HG02973 (cell line): ENCODE measurements at regions not wholly inside any gene's neighbourhood (a gene's known extent, or its start where the extent isn't known, plus 50 kb on each side); places are given as distances from the start of the nearest gene placed in this dataset.

Experiments
- ATAC-seq: cut with Tn5 transposase; IDR thresholded peaks from one replicate; pipeline ENCODE4 v1.9.1; 2021; ENCODE audit warnings: moderate library complexity; ENCODE audit not compliant: unreplicated experiment

DNA sequence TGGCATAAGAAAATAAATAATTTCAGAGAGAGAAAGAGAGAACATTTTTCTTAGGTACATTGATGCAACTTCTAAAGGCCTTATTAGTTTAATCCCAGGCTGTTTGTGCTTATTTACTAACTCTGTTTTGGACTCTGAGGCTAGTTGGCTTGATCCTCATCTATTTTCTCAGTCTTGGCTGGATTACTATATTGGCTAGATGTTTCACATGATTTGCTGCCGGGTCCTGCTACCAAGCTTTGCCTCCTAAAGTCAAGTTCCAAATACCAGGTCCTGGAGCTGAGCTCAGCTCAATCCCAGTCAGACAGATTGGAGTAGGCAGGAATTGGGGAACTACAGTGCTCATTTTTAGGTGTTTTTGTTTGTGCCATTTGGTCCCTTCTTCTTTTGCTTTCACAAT, 340.8 kb downstream of the BCAT1 start:
- ATAC-seq = no peak

DNA sequence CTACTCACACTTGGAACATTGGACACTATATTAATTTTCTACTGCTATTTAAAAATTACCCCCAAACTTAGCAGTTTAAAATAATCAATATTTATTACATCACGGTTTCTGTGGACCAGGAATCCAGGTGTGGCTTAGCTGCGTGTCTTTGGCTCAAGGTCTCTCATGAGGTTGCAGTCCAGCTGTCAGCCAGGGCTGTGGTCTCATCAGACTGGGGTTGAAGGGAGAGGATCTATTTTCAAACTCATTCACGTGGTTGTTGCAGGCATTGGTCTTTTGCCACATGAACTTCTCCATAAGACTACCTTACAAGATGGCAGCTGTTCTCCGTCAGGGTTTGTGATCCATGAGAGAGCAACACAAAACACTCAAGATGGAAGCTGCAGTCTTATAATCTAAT, 343.0 kb downstream of the BCAT1 start:
- no peak for ATAC-seq

DNA sequence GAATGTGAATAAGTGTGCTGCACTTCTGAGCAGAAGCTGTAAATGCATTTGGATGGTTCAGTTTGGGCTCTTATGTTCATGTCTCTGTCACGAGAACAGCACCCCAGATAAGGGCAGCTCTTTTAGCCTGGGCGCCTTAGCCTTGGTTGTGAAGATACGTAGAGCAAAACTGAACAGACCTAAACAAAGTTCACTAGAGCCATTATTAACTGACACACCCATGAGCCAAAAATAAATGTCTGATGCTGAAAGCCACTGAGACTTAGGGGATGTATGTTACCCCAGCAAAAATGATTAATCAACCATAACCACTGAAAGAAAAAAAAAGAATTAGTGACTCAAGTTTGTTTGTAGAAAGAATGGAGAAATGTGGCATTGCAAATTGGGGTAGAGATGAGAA, 343.4 kb downstream of the BCAT1 start:
- no peak for ATAC-seq

DNA sequence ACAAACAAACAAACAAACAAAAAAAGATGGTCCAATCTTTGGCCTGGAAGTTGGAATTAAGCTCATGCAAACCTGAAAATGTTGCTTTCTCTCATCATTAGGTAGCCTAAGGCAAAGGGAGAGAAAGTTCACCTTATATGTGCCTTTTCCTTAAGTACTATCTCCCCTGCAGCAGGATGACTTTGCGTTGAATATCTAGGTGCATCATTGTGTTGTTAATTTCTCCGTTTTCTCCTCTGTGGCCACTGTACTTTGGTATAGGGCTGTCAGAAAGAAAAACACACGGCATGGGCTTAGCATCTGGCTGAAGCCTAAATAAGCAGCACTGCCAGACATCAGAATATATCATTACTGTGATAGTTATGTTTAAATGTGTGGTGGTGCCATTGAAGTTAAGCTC, 345.5 kb downstream of the BCAT1 start:
- ATAC-seq = no peak

DNA sequence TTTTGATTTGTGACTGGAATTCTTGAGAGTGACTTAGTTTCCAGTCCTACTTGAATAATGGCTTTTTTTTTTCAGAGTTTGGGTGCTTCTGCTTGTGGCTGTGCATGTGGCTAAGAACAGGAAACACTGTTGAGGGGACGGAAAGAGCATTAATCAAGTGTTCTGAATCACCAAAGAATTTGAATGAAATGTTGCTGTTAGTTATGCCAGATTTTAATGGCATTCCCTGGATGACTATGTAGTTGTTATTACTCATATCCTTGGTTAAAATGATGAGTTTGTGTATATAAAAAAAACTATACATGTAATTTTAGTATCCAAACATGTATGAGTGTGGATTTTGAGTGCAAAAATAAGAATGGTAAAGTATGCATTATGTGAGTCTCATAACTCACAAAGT, 347.9 kb downstream of the BCAT1 start:
- no peak for ATAC-seq

DNA sequence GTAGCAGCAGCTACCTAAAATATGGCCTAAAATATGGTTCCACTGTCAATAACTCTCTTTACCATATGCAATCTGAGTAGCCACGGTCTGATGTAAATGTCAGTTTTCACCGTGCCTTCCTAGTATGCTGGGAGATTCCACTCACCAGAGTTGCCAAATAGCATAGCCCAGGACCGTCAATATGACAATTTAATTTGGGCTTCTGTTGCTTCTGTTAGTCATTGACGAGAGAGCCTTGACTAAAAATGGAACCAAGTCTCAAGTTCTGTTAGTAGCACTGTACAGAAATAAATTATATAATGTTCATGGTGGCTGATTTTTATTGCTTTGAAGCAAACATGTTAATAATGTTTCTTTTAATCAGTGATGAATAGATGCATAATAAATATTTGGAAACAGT, 348.4 kb downstream of the BCAT1 start:
- no peak for ATAC-seq

DNA sequence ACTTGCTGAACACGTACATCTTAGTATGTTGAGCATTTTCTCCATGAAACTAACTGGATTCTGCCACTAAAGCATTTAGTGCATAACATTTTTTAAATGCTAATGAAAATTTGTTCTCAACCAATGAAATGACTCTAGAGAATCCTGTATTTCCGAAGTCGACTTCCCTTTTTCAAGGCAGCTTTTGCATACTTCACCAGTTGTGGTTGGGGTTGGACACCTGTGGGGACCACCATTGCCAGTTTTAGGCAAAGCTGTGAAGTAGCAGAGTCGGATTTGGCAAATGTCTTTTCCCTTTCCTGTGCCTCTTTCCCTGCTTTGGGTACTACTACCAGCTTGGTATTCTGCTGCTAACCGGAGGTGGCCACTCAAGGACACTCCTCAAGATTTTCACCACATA, 349.2 kb downstream of the BCAT1 start:
- ATAC-seq = no peak

DNA sequence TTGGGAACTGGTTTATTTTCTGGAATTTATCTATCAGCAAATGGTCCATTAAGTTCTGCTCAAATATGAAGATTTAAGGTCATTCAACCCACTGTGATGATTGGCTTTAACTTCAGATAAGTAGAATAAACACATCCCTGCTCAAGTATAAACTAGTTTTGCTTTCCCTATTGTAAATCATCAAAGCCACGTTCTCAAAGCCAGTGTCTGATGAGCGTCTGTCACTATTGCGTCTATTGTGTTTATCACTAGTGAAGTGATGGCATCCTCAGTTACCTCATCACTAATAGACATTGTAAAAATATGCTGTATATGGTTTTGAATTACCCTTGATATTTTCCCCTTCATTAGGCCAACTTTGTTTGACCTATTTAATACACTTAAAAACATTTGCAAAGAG, 351.3 kb downstream of the BCAT1 start:
- no peak for ATAC-seq

DNA sequence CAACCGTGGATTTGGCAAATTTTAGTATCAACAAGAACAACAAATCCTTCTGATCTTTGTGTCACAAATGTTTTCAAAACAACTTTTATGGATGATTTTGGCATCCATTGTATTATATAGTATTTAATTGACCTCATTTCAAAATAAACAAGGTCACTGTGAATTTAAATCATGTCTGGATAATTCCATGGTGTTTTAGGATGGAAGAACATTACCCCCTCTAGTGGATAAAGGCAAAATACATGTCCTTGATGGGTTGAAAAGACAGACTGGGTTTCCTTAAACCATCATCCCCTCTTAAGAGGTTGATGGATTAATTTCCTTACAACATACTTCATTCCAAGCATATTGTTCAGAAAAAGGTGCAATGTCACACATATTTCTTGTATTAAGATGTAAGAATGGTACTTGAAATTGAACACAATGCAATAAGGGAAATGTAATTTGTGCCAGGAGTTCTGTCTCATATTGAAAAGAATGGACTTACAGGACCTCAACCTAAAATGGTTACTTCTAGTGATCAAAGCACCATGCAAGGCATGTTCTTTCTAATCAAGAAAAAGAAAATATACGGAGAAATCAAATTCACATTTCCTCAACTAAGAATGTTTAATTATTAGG, 352.0 kb downstream of the BCAT1 start:
- ATAC-seq = no peak

DNA sequence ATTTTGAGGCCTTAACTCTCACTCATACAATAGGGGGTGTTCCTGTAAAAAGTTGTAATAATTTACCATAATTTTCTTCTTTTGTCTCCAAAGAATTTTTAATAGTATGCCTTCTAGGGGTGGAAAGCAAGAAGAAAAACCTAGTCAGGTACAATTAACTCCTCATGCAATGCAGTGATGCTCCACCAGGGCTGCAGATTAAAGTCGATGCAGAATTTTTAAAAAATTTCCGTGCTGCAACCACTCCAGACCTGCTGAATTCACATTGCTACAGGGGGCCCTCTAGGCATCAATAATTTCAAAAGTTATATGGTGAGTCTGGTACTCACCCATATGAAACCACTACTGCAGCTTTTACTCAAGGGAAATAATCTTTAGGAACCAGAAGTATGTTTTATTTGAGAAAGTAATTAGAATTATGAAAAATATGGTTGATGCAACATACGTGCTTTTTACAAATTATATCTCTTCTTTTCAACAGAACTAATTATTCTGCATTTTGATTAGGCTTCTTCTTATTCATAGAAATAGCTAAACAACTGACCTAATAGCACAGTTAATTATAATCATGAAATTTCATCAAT, 353.2 kb downstream of the BCAT1 start:
- ATAC-seq = no peak

DNA sequence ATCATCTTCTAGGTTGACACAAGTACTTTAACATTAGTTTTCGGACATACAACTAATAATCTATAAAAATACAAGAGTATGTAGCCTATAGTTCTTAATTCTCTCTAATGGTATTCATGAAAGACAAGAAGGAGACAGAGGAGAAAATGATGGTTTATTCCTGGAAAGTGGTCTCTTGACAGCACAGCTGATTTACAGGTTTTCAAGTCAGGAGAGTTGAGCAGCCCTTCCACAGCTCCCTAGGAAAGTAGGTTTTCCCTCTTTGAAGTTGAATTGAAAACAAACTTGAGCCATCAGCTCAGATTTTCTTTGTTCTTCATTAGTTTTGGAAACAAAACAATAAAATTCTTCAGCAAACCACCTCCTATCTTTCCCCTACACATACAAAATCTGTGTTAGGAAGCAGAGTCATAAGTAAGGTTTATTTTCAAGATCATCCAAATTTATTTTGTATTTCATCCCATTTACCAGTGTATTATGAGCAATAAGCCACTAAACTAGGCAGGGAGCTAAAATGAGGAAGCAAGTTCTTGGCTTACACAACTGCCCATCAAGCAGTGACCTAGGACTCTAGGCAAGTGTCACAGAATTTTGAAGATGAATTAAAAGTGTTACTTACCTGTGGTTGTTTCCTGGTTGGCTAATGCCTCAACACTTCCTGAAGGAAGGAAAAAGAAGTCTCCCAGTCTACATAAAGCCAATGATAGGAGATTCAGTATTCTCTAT, 357.0 kb downstream of the BCAT1 start:
- ATAC-seq = no peak

DNA sequence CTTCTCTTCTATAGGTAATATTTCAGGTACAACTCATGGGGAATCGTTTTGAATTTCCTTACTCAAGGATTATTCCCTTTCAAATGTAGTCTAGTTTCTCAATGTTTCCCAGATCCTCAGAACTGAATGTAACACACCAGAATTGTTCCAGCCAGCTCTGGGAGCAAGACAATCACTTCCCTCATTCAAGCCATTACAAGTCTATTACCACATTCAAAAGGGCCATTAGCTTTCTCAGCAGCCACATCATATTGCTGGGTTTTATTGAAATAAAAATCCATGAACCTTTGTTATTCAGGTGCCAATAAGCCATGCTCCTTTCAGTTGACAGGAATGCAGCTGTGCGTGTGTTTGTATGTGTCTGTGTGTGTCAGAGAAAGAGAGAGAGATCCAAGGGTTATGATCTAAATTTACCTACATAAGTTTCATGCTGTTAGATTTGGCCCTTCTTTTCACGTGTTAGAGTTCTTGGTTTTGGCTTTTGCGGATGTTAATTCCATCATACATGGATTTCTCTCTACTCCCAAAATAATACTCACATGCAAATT, 357.7 kb downstream of the BCAT1 start:
- ATAC-seq = no peak

DNA sequence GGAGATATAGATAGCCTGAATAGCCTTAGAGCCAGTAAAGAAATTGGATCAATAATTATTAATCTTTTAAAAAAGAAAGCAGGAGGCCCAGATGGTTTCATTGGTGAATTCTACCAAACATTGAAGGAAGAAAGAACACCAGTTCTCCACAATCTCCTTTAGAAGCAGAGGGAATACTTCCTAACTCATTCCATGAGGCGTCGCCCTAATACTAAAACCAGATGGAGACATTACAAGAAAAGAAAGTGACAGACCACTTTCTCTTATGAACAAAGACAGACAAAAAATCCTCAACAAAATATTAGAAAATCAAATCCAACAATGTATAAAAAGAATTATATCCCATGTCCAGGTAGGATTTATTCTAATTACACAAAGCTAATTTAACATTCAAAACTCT, 362.6 kb downstream of the BCAT1 start:
- no peak for ATAC-seq

DNA sequence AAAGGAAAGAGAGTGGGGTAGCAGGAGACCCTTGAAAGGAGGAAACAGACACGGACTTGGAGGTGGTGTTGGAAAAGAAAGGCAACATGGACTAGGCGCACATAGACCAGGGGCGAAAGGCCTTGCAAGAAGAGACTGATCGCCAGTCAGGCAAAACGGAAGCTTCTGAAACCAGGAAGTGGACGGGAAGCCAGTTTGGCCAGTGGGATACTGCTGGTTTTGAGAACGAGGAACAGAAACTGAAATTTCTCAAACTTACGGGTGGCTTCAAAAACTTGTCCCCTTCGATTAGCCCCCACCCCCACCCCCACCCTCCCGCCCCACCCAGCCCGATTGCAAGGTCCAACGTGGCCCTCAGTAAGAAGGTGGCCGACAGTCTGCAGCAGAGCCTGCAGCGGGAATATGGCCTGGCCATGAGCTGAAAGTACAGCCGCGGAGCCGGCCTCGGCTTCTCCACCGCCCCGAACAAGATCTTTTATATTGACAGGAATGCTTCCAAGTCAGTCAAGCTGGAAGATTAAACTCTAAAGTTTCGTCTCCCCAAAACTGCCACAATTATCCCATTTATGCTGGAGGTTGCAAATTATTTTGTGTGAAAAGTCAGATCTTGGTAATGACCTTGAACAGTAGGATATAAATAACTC, 364.7 kb downstream of the BCAT1 start:
- ATAC-seq = no peak

DNA sequence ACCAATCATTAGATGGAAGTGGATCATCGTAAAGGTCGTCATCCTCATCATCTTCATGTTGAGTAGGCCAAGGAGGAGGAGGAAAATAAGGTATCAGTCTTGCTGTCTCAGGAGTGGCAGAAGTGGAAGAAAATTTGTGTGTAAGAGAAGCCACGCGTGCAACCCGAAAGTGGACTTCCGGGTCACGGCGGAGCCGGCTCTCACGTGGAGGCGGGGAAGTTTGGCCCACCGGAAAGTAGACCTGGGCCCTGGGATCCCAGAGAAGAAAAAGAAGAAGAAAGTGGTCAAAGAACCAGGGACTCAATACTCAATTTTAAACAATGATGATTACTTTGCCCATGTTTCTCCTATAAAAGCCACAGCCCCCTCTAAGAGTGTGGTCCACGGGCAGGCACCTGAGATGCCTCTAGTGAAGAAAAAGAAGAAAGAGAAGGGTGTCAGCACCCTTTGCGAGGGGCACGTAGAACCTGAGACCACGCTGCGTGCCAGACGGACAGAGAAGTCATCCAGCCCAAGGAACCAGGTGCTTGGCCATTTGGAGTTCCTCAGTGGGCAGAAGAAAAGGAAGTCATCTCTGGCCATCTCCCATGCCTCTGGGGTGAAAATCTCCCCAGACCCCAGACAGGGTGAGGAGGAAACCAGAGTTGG, 365.8 kb downstream of the BCAT1 start:
- ATAC-seq = no peak

DNA sequence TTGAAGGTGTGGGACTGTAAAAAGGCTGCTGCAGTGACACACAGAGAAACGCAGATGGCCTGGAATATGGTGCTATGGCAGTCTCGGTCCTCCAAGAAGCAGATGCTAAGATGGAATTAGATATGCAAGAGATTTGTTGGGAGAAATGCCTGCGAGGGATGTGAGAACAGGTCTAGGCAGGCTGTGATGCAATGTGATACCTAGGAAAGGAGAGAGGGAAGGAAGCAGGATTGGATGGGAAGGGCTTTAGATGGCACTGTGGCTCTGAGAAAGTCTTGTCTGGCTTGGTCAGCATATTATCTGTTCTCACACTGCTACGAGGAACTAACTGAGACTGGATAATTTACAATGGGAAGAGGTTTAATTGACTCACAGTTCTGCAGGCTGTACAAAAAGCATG, 374.4 kb downstream of the BCAT1 start:
- ATAC-seq = no peak

DNA sequence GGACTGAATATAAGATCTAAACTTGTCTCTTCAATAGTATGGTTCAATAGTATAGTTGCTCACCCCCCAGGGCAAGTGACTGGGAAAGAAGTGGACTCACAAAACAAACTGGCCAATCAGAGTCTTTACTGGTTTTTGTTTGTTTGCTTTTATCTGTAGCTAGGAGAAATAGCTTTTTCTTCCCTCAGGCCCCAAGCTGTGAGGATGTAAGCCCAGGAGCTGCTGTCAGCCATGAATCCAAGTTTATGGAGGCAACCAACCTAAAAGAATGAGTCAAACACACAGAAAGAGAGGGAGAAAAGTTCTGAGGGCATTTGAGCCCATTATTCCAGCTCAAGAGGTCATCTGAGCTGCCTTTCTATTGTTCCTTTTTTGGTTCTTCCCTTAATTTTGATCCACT, 375.3 kb downstream of the BCAT1 start:
- no peak for ATAC-seq

DNA sequence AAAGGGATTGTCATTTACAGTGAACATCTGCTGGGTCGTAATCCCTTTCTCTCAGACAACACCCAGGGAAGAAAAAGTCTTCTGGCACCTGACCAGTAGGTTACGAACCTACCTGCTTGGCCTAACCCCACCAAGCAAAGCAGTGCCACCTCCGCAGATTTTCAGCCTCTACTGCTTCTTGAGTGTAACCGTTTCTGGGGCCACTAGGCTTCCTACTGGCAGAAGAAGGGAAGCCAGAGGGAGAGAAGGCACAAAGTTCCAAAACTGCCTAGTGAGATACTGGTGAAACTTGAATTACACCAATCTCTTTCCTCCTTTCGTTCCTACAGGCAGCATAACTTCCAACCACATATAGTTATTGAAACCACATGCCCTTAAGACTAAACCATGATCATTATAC, 383.6 kb downstream of the BCAT1 start:
- no peak for ATAC-seq

DNA sequence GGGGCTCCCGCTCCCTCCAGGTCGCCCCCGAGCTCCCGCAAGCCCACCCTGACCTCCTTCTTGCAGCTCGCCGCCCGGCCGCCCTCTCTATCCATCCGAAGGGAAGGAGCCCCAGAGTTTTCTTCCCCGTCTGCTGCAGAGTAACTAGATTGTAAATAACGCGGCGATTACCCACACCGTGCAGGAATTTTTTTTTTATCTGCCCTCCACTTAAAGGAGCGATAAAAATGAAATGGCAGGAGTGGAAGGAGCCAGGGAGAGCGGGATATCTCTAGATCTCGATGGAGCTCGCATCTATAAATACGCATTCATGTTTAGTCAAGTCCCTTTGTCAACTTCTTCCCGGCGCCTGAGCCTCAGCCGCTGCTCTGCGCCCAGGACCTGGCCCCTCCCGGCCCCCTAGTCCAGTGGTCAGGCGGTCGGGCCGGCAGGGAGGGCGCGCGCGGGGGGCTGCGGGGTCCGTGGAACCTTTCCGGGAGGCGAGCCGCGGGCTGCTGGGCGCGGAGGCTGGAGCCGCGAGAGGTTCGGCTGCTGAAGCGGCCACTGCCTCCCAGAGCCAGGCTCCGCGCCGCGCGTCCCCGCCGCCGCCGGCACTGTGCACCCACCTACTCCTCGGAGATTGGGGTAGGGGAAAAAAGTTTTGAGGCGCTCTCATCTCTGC, 386.0 kb downstream of the BCAT1 start:
- no peak for ATAC-seq

DNA sequence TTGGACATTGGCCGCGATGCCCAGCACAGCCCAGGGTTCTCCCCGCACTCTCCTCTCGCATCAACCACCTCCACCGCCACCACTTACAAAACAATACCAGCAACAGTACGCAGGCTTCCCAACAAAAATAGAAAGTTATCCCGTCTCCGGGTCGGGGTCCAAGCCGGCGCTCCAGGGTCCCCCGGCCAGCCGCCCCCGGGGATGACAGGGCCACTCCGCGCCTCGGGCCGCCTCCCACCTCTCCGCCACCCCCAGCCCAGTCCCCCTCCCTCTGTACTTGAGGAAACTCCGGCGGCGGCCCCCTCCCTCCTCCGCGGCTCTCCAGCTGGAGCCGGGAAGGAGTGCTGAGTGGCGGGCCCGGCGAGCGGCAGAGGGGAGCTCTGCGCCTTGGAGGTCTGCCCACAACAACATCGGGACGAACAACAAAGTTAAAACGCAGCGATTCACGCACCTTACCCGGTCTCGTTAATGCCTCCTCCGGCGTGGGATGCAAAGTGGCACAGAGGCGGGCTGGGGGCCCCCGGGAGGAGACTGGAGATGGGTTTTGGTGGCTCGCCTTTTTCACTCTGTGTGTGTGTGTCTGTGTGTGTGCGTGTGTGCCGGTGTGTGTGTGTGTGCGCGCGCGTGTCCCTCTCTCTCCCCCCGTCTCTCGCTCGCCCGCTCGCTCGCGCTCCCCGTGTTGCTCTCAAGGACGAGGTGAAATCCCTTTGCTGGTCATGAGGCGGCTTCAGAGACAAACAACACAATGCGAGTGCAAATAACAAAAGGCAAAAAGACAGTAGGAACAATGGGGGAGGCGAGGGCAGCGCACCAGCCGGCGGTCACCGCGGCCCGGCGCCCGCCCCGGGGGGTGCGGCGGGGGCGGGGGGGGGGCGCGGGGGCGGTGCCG, 386.8 kb downstream of the BCAT1 start:
- no peak for ATAC-seq
